HG02973 (cell line): ENCODE measurements at regions not wholly inside any gene's neighbourhood (a gene's known extent, or its start where the extent isn't known, plus 50 kb on each side); places are given as distances from the start of the nearest gene placed in this dataset.
"Not testable (repeated sequence)": the region's sequence is repeated elsewhere in the genome, so short reads cannot be mapped to it uniquely, and the experiment has no call there.

ENCODE experiments used
- ATAC-seq: cut with Tn5 transposase; IDR thresholded peaks from one replicate; pipeline ENCODE4 v1.9.1; 2021; ENCODE audit warnings: moderate library complexity; ENCODE audit not compliant: unreplicated experiment

GRCh38 chr16:29186306-29187220, 201.7 kb downstream of the LAT start:
- not testable (repeated sequence) for ATAC-seq

- not testable (repeated sequence) for ATAC-seq
Observed at GRCh38 chr16:29185872-29186271, 201.0 kb downstream of the LAT start.

GRCh38 chr16:29184738-29185438, 200.0 kb downstream of the LAT start:
- ATAC-seq: not testable (repeated sequence)

- not testable (repeated sequence) for ATAC-seq
Observed at GRCh38 chr16:29182940-29183868, 198.4 kb downstream of the LAT start.

- no peak for ATAC-seq
Observed at GRCh38 chr16:29182501-29182900, 197.6 kb downstream of the LAT start.

- not testable (repeated sequence) for ATAC-seq
Observed at GRCh38 chr16:29181921-29182411, 197.1 kb downstream of the LAT start.

GRCh38 chr16:29181254-29181780, 196.5 kb downstream of the LAT start:
- ATAC-seq: not testable (repeated sequence)

- ATAC-seq: not testable (repeated sequence)
Observed at GRCh38 chr16:29180206-29180600, 195.4 kb downstream of the LAT start.

- ATAC-seq: not testable (repeated sequence)
Observed at GRCh38 chr16:29179401-29180205, 194.8 kb downstream of the LAT start.

- not testable (repeated sequence) for ATAC-seq
Observed at GRCh38 chr16:29177888-29178726, 193.3 kb downstream of the LAT start.

GRCh38 chr16:29177203-29177887, 192.5 kb downstream of the LAT start:
- ATAC-seq: not testable (repeated sequence)

- not testable (repeated sequence) for ATAC-seq
Observed at GRCh38 chr16:29176822-29177202, 192.0 kb downstream of the LAT start.

- not testable (repeated sequence) for ATAC-seq
Observed at GRCh38 chr16:29176154-29176470, 191.3 kb downstream of the LAT start.

GRCh38 chr16:29175411-29176153, 190.7 kb downstream of the LAT start:
- ATAC-seq: not testable (repeated sequence)

- not testable (repeated sequence) for ATAC-seq
Observed at GRCh38 chr16:29173371-29174305, 188.8 kb downstream of the LAT start.

- ATAC-seq: not testable (repeated sequence)
Observed at GRCh38 chr16:29172098-29172724, 187.4 kb downstream of the LAT start.
